HEK293T (cell line): ENCODE measurements at regions not wholly inside any gene's neighbourhood (a gene's known extent, or its start where the extent isn't known, plus 50 kb on each side); places are given as distances from the start of the nearest gene placed in this dataset.

Source experiments
- ARNT ChIP-seq: fragments of 450-650 bp; IDR thresholded peaks from 2 replicates; pipeline ENCODE4 v1.6.1; 2017; ENCODE audit warnings: mild to moderate bottlenecking
- BHLHE40 ChIP-seq: fragments of 450-650 bp; IDR thresholded peaks from 2 replicates; pipeline ENCODE4 v1.6.1; 2016; ENCODE audit warnings: mild to moderate bottlenecking, moderate library complexity, borderline replicate concordance
- ELF4 ChIP-seq: fragments of 450-650 bp; IDR thresholded peaks from 2 replicates; pipeline ENCODE4 v1.6.1; 2017; ENCODE audit warnings: antibody characterized with exemption
- FOXA1 ChIP-seq: fragments of 450-650 bp; IDR thresholded peaks from 2 replicates; pipeline ENCODE4 v1.6.1; 2016; ENCODE audit warnings: mild to moderate bottlenecking
- FOXK2 ChIP-seq: fragments of 450-650 bp; IDR thresholded peaks from 2 replicates; pipeline ENCODE4 v1.6.1; 2016; ENCODE audit warnings: mild to moderate bottlenecking
- FOXM1 ChIP-seq: fragments of 450-650 bp; IDR thresholded peaks from 2 replicates; pipeline ENCODE4 v1.6.1; 2017; ENCODE audit warnings: mild to moderate bottlenecking, borderline replicate concordance
- HDGF ChIP-seq: fragments of 450-650 bp; IDR thresholded peaks from 2 replicates; pipeline ENCODE4 v1.6.1; 2017; ENCODE audit warnings: antibody characterized with exemption, borderline replicate concordance
- NFRKB ChIP-seq: fragments of 450-650 bp; IDR thresholded peaks from 2 replicates; pipeline ENCODE4 v1.6.1; 2016; ENCODE audit warnings: mild to moderate bottlenecking, moderate library complexity
- PKNOX1 ChIP-seq: fragments of 450-650 bp; IDR thresholded peaks from 2 replicates; pipeline ENCODE4 v1.6.1; 2016
- SP1 ChIP-seq: fragments of 450-650 bp; IDR thresholded peaks from 2 replicates; pipeline ENCODE4 v1.6.1; 2017
- SUZ12 ChIP-seq: fragments of 450-650 bp; IDR thresholded peaks from 2 replicates; pipeline ENCODE4 v1.6.1; 2016; ENCODE audit warnings: mild to moderate bottlenecking
- TARDBP ChIP-seq: fragments of 450-650 bp; IDR thresholded peaks from 2 replicates; pipeline ENCODE4 v1.6.1; 2016

- TF ChIP-seq HDGF, result no peak
- no peak for TF ChIP-seq ELF4
- TF ChIP-seq TARDBP, result no peak
- TF ChIP-seq BHLHE40, result no peak
- TF ChIP-seq SUZ12, result no peak
- no peak for TF ChIP-seq FOXA1
- no peak for TF ChIP-seq SP1
- TF ChIP-seq FOXM1, result no peak
- no peak for TF ChIP-seq FOXK2
- no peak for TF ChIP-seq NFRKB
- no peak for TF ChIP-seq ARNT
- TF ChIP-seq PKNOX1, result no peak
Measured at GRCh38 chr9:31445960-31446359, 938.5 kb upstream of the ACO1 start.
